Prostate gland (tissue), 2 donors: ENCODE measurements at regions not wholly inside any gene's neighbourhood (a gene's known extent, or its start where the extent isn't known, plus 50 kb on each side); places are given as distances from the start of the nearest gene placed in this dataset.

ENCODE experiments used
- CTCF ChIP-seq, 4 experiments: fragments of 200-600 bp in 2 of 4; fragments of 450-650 bp in 2 of 4; sonication (generic) in 2 of 4; IDR thresholded peaks; 1 replicate in 3 of 4; 2 replicates in 1 of 4; pipeline ENCODE4 v1.5.1; 2016 to 2019; ENCODE audit warnings: antibody characterized with exemption in 4 of 4, mild to moderate bottlenecking in 2 of 4, moderate library complexity in 2 of 4
- POLR2AphosphoS5 ChIP-seq: sonication (generic); formaldehyde crosslinking; IDR thresholded peaks from one replicate; pipeline ENCODE4 v1.6.1; 2017; ENCODE audit warnings: antibody characterized with exemption

- no peak for TF ChIP-seq POLR2AphosphoS5
- TF ChIP-seq CTCF (IDR thresholded peaks at IDR 0.05), result no peak
Observed at GRCh38 chr9:80951675-80952074, 737.7 kb downstream of the TLE1 start.
